ENCODE measurements at regions not wholly inside any gene's neighbourhood (a gene's known extent, or its start where the extent isn't known, plus 50 kb on each side); places are given as distances from the start of the nearest gene placed in this dataset.

GRCh38 chr9:80046481-80046880 is 474.7 kb downstream of the TLE4 start:
- no peak for FAIRE-seq
- DNase-seq (ENCODE audit: low spot score) = no peak

- no peak for FAIRE-seq
- no peak for DNase-seq (ENCODE audit: low spot score)
Observed at GRCh38 chr9:80041821-80042220, 470.1 kb downstream of the TLE4 start.

- no peak for FAIRE-seq
Observed at GRCh38 chr9:80040457-80040856, 468.7 kb downstream of the TLE4 start.

GRCh38 chr9:80030801-80031200 is 459.0 kb downstream of the TLE4 start:
- FAIRE-seq (no peak), DNase-seq (ENCODE audit: low spot score) (no peak)

More at GRCh38 chr9:80040457-80040856, 468.7 kb downstream of the TLE4 start:
- DNase-seq (ENCODE audit: low spot score) = no peak

GRCh38 chr9:80028501-80028900 is 456.7 kb downstream of the TLE4 start:
- FAIRE-seq (no peak), DNase-seq (ENCODE audit: low spot score) (no peak)

GRCh38 chr9:80025796-80026520 is 454.2 kb downstream of the TLE4 start:
- no peak for DNase-seq (ENCODE audit: low spot score)
- no peak for FAIRE-seq

GRCh38 chr9:80025131-80025530 is 453.4 kb downstream of the TLE4 start:
- DNase-seq (ENCODE audit: low spot score) (no peak), FAIRE-seq (no peak)

- no peak for DNase-seq (ENCODE audit: low spot score)
Observed at GRCh38 chr9:80020530-80020929, 448.8 kb downstream of the TLE4 start.

GRCh38 chr9:80020056-80020455 is 448.3 kb downstream of the TLE4 start:
- FAIRE-seq = no peak

More at GRCh38 chr9:80020530-80020929, 448.8 kb downstream of the TLE4 start:
- no peak for FAIRE-seq

GRCh38 chr9:80013891-80014290 is 442.1 kb downstream of the TLE4 start:
- DNase-seq (ENCODE audit: low spot score) (no peak), FAIRE-seq (no peak)

More at GRCh38 chr9:80020056-80020455, 448.3 kb downstream of the TLE4 start:
- DNase-seq (ENCODE audit: low spot score) = no peak

GRCh38 chr9:80012557-80013330 is 441.0 kb downstream of the TLE4 start:
- DNase-seq (ENCODE audit: low spot score) (no peak), FAIRE-seq (no peak)

- FAIRE-seq (peak; percentile 54), DNase-seq (ENCODE audit: low spot score) (no peak)
Observed at GRCh38 chr9:80009204-80009603, 437.4 kb downstream of the TLE4 start.

GRCh38 chr9:80004714-80005113 is 432.9 kb downstream of the TLE4 start:
- FAIRE-seq (no peak), DNase-seq (ENCODE audit: low spot score) (no peak)

GRCh38 chr9:79990536-79990935 is 418.8 kb downstream of the TLE4 start:
- FAIRE-seq (no peak), DNase-seq (ENCODE audit: low spot score) (no peak)

- no peak for DNase-seq (ENCODE audit: low spot score)
Observed at GRCh38 chr9:79989079-79989478, 417.3 kb downstream of the TLE4 start.

GRCh38 chr9:79988126-79988525 is 416.4 kb downstream of the TLE4 start:
- DNase-seq (ENCODE audit: low spot score) = no peak
- no peak for FAIRE-seq

More at GRCh38 chr9:79989079-79989478, 417.3 kb downstream of the TLE4 start:
- no peak for FAIRE-seq

GRCh38 chr9:79986437-79986836 is 414.7 kb downstream of the TLE4 start:
- FAIRE-seq (no peak), DNase-seq (ENCODE audit: low spot score) (no peak)

GRCh38 chr9:79985772-79986171 is 414.0 kb downstream of the TLE4 start:
- DNase-seq (ENCODE audit: low spot score) (no peak), FAIRE-seq (no peak)

- FAIRE-seq (no peak), DNase-seq (ENCODE audit: low spot score) (no peak)
Observed at GRCh38 chr9:79985264-79985663, 413.5 kb downstream of the TLE4 start.

- no peak for FAIRE-seq
- DNase-seq (ENCODE audit: low spot score) = no peak
Observed at GRCh38 chr9:79984429-79985067, 412.8 kb downstream of the TLE4 start.

- FAIRE-seq = no peak
- DNase-seq (ENCODE audit: low spot score) = no peak
Observed at GRCh38 chr9:79980432-79980831, 408.7 kb downstream of the TLE4 start.

- FAIRE-seq (no peak), DNase-seq (ENCODE audit: low spot score) (no peak)
Observed at GRCh38 chr9:79977510-79978197, 405.9 kb downstream of the TLE4 start.

All from RCC 7860 (cell line).